ENCODE measurements at regions not wholly inside any gene's neighbourhood (a gene's known extent, or its start where the extent isn't known, plus 50 kb on each side); places are given as distances from the start of the nearest gene placed in this dataset.

DNA sequence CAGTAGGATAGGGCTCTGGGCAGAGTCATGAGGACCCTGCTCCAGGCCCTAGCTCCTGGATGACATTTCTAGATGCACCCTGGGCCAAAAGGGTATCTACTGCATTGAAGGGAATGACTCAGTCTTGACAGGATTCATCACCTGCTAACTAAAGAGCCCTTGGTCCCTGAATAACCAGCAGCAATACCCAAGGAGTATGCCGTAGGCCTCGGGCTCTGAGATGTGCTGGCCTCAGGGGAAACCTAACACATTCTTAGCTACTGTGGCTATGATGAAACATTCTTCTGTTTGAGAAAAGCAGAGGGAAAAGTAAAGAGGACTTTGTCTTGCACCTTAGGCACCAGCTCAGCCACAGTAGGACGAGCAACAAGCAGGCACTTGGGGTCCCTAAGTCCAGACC lies 89.5 kb upstream of the SLC1A1 start:
- Histone ChIP-seq H3K9ac (ENCODE audit: low read length) (no peak overlapping the region), H3K36me3 (ENCODE audit: insufficient read depth, low read length) (no peaks in the 10 kb centered on the region), H2AFZ (ENCODE audit: low read length) (no peak overlapping the region), H3K9me2 (ENCODE audit: low read depth, low read length) (no peaks in the 10 kb centered on the region), H3K79me2 (ENCODE audit: insufficient read depth, low read length) (no peaks in the 10 kb centered on the region), H3K4me3 (ENCODE audit: low read depth, low read length, poor library complexity, severe bottlenecking) (no peak overlapping the region), H3F3A (ENCODE audit: insufficient read depth, low read length) (no peaks in the 10 kb centered on the region), H4K20me1 (ENCODE audit: insufficient read depth, low read length) (no peaks in the 10 kb centered on the region), H3K4me2 (ENCODE audit: low read length) (no peak overlapping the region), H3K27ac (ENCODE audit: low read depth, low read length, poor library complexity, severe bottlenecking) (no peak overlapping the region), H3K9me3 (ENCODE audit: low read length) (0 out of 2 replicates have a peak, but pooled peaks cover 3% of the 10 kb centered on the region), H3K4me1 (ENCODE audit: insufficient read depth, low read length, severe bottlenecking) (no peaks in the 10 kb centered on the region), H3K27me3 (ENCODE audit: insufficient read depth, low read length) (no peaks in the 10 kb centered on the region)
- TF ChIP-seq CTCF (IDR thresholded peaks at IDR 0.05; ENCODE audit: low read length) = no peak
- no peak for TF ChIP-seq EZH2 (IDR thresholded peaks at IDR 0.05; ENCODE audit: borderline replicate concordance, low read length)

DNA sequence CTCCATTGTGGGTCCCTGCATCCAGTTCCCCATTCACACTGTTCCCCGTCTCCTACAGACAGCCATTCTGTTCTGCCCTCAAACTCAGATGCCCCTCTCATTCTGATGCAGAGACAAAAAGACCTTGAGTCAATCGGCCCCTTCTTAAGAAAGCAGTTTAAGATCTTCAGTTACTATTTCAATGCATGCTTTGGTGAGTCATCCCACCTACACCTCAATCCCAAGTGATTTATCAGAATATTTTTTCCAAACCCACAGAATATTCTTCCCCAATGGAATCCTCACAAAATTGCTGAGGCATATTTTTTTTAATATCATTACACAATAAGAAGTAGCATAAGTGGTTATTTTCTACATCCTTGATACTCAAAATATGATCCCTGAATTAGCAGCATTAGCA lies 92.4 kb upstream of the SLC1A1 start:
- Histone ChIP-seq H3K9me3 (ENCODE audit: low read length) (no peaks in the 10 kb centered on the region), H3K36me3 (ENCODE audit: insufficient read depth, low read length) (no peaks in the 10 kb centered on the region), H3F3A (ENCODE audit: insufficient read depth, low read length) (no peaks in the 10 kb centered on the region), H3K79me2 (ENCODE audit: insufficient read depth, low read length) (no peaks in the 10 kb centered on the region), H2AFZ (ENCODE audit: low read length) (no peak overlapping the region), H3K9ac (ENCODE audit: low read length) (no peak overlapping the region), H3K27me3 (ENCODE audit: insufficient read depth, low read length) (no peaks in the 10 kb centered on the region), H3K27ac (ENCODE audit: low read depth, low read length, poor library complexity, severe bottlenecking) (no peak overlapping the region), H4K20me1 (ENCODE audit: insufficient read depth, low read length) (no peaks in the 10 kb centered on the region), H3K9me2 (ENCODE audit: low read depth, low read length) (no peaks in the 10 kb centered on the region), H3K4me2 (ENCODE audit: low read length) (no peak overlapping the region), H3K4me1 (ENCODE audit: insufficient read depth, low read length, severe bottlenecking) (no peaks in the 10 kb centered on the region), H3K4me3 (ENCODE audit: low read depth, low read length, poor library complexity, severe bottlenecking) (no peak overlapping the region)
- TF ChIP-seq EZH2 (IDR thresholded peaks at IDR 0.05; ENCODE audit: borderline replicate concordance, low read length) = no peak
- TF ChIP-seq CTCF (IDR thresholded peaks at IDR 0.05; ENCODE audit: low read length) = no peak

DNA sequence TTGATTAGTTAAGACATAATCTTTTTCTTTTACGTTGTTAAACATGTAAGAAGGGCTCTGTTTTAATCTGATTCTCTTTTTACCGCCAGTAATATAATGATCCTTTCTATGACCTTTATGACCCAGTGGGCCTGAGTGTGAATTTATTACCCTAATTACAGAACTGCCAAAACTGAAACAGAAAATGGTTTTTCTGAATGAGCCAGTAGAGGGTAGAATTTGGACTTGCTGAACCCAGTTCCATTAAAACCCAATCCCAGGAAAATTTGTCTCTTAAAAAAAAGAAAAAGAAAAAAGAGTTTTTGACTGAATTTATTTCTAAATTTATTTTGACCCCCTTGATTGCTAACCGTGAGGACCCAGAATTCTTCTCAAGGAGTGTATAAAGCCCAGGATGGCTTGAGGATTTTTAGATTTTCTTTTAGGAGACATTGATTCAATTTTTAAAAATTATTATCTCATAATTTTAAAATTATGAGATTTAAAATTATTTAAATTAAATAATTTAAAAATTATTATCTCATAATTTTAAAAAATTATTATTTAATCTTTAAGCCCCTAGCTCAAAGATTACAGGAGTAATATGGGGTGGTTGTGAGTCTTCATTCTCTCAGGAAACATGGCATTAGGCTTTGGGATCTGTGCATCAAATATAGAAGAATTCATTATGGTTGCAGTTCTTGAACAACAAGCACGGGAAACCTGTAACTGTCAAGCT lies 94.1 kb upstream of the GLIS3 start:
- no peaks in the 10 kb centered on the region for H4K20me1 ChIP-seq (ENCODE audit: insufficient read depth, low read length)
- no peak overlapping the region for H3K4me3 ChIP-seq (ENCODE audit: low read depth, low read length, poor library complexity, severe bottlenecking)
- no peaks in the 10 kb centered on the region for H3K79me2 ChIP-seq (ENCODE audit: insufficient read depth, low read length)
- H2AFZ ChIP-seq (ENCODE audit: low read length) = no peak overlapping the region
- no peaks in the 10 kb centered on the region for H3K4me1 ChIP-seq (ENCODE audit: insufficient read depth, low read length, severe bottlenecking)
- H3K9me2 ChIP-seq (ENCODE audit: low read depth, low read length) = no peaks in the 10 kb centered on the region
- no peak for TF ChIP-seq EZH2 (IDR thresholded peaks at IDR 0.05; ENCODE audit: borderline replicate concordance, low read length)
- TF ChIP-seq CTCF (IDR thresholded peaks at IDR 0.05; ENCODE audit: low read length) = no peak
- no peak overlapping the region for H3K9ac ChIP-seq (ENCODE audit: low read length)
- H3K9me3 ChIP-seq (ENCODE audit: low read length) = no peaks in the 10 kb centered on the region
- H3K27me3 ChIP-seq (ENCODE audit: insufficient read depth, low read length) = no peaks in the 10 kb centered on the region
- H3K36me3 ChIP-seq (ENCODE audit: insufficient read depth, low read length) = no peaks in the 10 kb centered on the region
- no peak overlapping the region for H3K27ac ChIP-seq (ENCODE audit: low read depth, low read length, poor library complexity, severe bottlenecking)
- H3F3A ChIP-seq (ENCODE audit: insufficient read depth, low read length) = no peaks in the 10 kb centered on the region
- no peak overlapping the region for H3K4me2 ChIP-seq (ENCODE audit: low read length)

Data from OCI-LY1 (cell line).